Lower leg skin (tissue), 3 donors: ENCODE measurements at regions not wholly inside any gene's neighbourhood (a gene's known extent, or its start where the extent isn't known, plus 50 kb on each side); places are given as distances from the start of the nearest gene placed in this dataset.

Experiments
- CTCF ChIP-seq, 3 donors: fragments of 450-650 bp; IDR thresholded peaks; one replicate each; pipeline ENCODE4 v1.5.1; 2016; ENCODE audit warnings: antibody characterized with exemption in 3 of 3, mild to moderate bottlenecking in 3 of 3, moderate library complexity in 2 of 3
- POLR2A ChIP-seq, 2 donors: fragments of 450-650 bp; IDR thresholded peaks; one replicate each; pipeline ENCODE4 v1.6.1; 2016 to 2017; ENCODE audit warnings: antibody characterized with exemption in 2 of 2, mild to moderate bottlenecking in 1 of 2, moderate library complexity in 1 of 2

GRCh38 chr1:82143108-82143833, 342.5 kb downstream of the ADGRL2 start:
- TF ChIP-seq CTCF (IDR thresholded peaks at IDR 0.05) (no peak), POLR2A (IDR thresholded peaks at IDR 0.05) (no peak)
